Left renal pelvis (tissue), 4 donors: ENCODE measurements at regions not wholly inside any gene's neighbourhood (a gene's known extent, or its start where the extent isn't known, plus 50 kb on each side); places are given as distances from the start of the nearest gene placed in this dataset.

ENCODE experiments used
- DNase-seq, 4 donors: peaks; one replicate each; pipeline ENCODE4 v3.0.0-alpha.2; 2013; ENCODE audit warnings: low read depth in 4 of 4, low spot score in 3 of 4

DNA sequence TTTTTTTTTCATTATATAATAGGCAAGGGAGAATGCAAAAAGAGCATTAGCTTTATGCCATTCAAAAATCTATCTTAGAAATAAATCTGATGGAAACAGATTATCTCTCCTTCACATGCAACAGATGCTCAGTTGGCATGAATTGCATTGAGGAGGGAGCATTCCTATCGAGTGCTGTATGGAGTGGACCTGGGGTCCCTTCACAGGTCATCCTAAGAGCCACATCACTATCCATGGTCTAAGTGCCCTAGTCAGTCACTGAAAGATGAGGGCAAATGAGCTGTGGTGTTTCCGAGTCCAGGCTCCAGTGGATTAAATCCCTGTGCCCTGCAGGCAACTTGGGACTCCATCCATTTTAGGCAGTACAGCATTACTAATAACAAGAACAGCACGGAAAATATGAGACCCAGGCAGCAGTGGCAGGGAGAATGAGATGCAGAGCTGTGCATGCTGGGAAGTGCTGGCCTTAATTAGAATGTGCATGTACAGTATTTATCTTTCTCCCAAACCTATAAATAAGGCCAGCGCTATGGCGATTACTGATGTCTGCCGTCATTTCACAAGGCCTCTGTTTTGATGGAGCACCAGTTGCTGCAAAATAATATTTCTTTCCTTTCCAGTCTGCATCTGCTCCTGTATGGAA is 512.3 kb upstream of the PLXNA2 start:
- no peak for DNase-seq

DNA sequence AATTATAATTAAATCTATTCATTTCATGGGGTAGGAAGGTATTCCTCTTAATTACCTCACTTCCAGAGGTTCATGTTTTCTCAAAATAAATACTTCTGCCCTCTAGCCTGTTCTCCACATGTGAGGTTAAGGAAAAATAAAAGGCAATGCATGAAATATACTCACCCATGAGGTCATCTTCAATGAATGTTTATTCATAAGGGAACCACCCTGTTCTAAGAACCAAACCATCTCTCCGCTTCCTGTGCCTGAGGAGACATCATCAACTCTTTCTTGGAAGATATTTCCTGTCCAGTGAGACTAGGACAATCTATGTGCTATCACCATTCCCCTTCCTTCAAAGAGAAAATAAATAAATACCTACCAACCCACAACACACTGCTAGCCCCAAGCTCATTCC is 513.7 kb upstream of the PLXNA2 start:
- DNase-seq: no peak

DNA sequence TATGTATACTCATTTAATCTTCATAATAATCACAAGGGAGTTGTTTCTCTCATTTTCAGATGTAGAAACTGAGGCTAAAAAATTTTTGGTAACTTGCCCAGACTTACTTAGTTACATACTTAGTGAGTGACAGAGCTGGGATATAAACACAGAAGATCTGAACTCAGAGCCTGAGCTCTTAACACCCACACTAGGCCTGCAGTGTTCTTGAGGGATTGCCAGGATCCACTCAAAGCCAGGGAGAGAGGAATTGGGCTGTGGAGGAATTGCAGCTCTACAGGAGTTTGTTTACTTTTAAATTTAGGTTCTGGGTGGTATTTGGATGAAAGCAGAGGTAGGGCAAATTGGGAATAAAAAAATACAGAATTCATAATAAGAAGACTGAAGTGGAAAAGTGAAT is 515.1 kb upstream of the PLXNA2 start:
- no peak for DNase-seq

DNA sequence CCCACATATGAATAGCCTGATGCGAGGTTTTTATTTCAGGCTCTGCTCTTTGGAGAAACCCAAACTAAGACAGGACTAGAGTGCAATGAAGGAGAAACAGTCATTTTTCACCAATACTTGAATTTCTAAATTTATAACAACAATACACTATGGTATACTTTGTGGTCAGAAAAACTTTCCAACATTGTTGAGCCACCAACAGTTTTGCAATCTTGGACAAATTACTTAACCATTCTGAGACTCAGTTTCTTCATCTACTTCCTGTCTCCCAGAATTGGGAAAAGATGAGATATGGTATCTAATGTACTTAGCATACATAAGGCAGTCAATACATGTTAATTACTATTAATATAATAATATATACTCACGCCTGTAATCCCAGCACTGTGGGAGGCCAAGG is 519.8 kb upstream of the PLXNA2 start:
- no peak for DNase-seq

DNA sequence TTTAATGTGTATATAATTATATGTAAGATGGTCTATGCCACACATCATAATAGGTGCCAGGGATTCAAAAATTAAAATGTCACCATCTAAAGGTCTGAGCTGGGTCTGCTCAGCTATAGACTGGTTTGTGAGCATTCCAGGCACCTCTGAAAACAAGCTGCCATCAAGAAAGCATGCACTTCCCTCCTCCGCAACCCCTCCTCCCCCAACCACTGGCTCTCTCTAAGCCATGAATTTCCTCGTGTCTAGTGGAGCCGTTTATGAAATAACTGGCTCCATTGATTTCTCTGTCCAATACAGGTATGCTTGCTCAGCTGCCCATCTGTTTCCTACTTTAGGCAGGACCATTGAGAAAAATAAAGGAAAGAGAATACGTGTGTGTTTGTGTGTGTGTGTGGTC is 522.6 kb upstream of the PLXNA2 start:
- DNase-seq: no peak

DNA sequence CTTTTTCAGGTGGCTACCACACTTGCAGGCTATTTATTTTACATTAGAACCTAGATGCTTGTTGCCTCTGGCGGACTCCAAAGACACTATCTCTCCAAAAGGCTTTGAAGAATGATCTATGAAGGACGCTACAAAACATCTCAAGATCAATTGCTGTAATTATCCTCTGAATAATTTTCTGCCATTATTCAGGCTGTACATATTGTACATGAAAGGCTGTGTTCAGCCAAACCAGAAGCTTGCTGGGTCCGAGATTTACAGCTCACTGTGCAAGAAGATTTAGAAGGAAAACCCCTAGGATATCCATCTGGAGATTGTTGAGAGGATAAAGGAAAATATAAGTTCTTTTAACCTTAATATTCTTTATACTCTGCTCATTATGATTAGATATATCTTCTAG is 523.6 kb upstream of the PLXNA2 start:
- no peak for DNase-seq

DNA sequence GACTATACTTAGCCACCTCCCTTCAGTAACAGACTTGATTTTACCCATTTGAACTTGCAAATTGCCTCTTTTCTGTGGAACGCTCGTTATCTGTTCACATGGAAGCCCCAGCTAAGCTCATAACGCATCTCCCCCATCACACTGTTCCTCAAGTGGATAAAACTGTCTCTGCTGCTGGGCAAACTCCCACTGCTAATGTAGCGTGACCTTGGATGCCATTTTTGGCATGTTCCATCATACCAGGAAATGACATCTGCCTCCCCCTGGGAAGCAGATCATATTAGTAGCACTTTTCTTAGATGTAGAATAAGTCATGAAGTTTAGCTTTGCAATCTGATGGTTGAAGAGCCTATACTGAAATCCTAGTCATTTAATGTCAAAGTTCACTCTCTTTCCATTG is 528.7 kb upstream of the PLXNA2 start:
- no peak for DNase-seq

DNA sequence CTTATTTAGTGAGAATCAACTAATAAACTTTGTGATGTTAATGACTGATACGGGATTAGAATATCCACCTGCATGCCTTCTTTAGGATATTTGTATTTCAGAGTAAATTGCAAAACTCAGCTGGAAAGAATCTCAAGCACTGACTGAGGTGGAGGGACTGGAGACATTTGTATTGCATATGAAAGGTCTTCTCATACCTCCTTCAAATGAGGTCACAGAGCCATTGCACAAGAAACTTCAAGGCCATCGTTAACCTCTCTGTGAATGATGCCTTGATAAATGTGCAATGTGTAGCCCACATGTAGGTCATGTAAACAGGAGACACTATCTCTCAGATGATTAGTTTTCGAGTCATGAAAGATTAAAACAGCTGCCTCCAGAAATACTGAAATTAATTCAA is 531.7 kb upstream of the PLXNA2 start:
- DNase-seq: no peak

DNA sequence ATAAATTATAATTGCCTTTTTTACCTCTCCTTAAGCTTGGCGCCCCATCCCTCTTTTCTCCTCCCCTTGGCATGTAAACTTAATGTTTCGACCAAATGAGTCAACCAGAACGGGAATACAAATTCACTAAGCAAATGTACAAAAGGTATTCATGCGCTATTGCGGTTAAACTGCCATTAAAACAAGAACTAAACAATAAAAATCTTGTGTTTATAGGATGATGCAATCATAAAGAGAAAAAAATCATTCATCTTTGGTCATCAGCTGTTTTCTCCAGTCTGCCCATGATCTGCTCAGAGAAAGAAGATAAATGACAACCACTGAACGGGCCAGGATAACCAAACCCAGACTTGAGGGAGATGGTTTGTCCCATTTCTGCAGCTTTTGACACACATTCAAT is 534.2 kb upstream of the PLXNA2 start:
- DNase-seq: no peak

DNA sequence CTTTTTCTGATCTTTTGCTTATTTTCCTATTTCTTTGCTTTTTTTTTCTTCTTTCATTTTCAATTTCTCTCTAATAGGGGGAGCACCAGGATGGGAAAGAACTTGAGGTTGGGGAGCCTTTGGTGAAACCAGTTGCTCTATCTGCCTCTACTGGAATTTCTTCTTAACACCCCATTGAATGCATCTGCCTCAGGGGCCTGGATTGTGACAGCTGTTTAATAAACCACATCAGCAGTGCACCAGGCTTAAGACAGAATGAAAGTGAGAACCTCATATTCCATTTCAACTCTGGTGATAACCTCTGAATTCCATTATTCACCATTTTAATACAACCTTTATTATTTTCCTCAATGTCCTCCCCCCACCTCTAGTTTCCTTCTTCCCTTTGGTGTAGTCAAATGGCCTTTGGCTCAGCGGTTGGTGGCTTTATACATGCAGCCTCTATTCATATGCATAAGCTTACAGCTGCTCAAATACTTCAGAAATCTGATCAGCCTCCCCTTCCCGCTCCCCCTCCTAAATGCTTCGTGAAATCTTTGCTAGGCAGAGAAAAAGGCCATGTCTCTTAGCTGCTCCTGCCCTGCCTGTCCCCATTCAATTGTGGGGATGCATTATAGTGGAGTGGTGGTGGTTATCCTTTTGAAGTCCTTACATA is 537.3 kb upstream of the PLXNA2 start:
- DNase-seq: no peak

DNA sequence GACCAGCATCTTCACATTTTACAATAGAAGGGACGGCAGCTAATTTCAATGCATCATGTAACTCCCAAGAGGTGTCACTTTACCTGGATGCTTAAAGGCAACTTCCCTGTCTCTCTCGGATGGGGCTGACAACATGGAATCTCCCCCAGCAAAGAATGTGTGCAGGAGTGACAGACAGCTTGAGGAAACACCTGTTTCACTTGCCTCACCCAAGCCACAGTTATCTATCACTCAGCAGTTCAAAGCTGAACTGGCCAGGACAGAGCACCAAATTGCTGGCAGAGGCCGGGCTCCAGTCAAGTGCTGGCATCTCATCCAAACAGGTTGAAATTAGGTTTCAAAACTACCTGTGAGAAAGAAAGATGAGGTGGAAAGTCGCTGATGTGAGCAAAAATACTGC is 538.0 kb upstream of the PLXNA2 start:
- no peak for DNase-seq

DNA sequence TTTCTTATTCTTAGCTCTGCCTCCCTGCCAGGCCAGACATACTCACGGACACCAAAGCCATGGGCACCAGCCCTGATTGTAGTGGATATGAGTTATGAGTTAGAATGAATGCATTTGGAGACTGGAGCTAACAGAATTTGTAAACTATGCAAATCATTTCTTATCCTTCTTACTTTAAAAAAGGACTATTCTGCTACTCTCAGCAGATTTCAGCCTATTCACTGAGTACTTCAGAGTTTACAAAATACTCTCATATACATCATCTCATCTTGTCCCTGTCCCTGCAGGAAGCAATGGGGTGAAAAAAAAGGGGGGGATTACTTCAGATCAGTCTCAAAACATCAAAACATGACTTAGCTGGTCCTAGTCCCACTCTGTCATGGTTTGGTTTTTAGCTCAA is 541.4 kb upstream of the PLXNA2 start:
- no peak for DNase-seq

DNA sequence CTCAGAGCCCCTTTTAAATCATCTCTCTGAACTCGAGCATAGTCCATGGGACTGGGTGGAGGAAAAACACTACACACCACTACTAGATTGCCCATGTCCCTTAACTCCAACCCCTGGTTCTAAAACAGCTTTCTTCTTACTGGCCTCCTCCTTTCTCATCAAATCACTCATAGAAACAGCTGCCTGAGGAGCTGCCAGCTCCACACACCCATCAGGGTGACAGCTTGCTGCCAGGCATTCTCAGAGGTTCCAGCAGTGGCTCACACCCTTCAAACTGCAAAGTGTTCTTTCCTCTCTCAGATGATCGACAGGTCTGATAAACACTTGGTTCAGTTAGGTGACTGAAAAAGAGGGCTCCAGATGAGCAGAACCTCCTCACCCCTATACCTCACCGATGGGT is 543.0 kb upstream of the PLXNA2 start:
- no peak for DNase-seq

DNA sequence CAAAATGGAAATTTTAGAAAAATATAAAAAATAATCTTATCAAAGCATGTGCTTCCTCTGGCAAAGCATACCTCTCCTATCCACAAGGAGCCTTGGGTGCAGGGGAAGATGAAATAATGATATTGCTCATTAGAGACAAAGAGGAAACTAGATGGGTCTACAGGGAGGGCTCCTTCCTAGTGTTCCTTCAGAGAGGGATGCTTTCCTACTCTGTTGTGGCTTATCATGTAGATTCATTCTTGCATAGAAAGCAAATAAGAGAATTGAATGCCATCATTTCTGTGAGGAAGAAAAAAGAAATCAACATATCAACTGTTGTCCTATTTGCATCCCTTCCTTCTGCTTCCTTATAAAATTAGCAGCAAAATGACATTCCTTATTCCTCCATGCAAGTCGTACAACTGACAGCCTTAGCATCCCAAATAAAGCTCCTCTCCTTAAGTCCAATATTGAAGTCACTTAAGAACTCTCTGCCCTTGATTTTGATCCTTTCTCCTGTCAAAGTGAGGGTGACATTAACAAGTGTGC is 543.9 kb upstream of the PLXNA2 start:
- no peak for DNase-seq

DNA sequence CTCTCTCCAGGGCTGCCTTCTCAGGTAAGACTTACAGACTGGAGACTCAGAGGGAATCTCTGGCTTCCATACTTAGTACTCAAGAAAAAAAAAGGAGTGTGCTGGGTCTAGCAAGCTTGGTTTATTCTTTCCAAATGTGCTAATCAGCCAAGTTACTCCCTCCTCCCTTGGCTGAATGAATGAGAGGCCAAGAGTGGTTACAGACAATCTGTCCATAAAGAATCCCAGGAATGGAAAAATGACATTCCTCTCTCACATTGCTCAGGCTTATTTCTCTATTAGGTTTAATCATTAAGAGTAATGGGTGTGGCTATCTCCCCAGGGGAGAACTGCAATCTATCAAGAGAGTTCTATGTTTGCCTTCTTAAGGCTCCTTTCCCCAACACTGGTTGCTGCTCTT is 547.3 kb upstream of the PLXNA2 start:
- no peak for DNase-seq

DNA sequence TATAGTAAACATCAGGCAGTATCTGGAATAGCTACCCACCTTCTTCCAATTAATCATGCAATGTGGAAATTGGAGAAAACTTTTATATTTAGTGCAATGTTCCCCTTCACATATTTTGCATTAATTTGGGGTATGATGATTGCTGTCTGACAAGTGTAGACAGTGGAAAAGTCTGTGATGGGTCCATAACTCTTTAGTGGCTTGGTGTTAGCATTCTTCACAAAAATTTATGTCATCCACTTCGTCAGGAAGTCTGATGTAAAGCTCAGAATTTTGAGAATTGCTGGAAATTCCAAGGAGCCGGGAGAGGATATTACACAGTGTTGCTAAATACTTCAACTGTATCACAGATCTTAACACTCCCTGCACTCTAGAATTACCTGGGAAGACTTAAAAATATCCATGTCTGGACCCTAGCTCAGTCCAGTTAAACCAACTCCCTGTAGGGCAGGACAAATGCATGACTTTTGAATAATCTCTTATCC is 549.7 kb upstream of the PLXNA2 start:
- DNase-seq: no peak

DNA sequence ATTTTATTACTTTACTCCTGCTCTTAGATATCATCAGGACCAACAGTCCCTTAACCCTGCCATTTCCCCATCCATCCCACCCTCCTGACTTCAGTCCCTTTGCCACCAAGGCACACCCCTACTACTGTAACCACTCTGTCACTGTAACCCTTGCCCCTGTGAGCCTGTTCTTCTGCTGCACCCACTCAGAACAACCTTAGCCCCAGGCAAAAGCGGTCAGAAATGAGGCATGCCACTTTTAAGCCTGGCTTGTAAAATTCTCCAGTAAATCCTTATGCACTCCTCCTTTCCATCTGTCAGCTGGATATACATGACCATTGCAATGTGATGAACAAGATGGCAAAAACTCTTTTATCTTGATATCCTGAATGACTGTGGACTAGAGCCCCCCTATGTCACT is 555.0 kb upstream of the PLXNA2 start:
- no peak for DNase-seq

DNA sequence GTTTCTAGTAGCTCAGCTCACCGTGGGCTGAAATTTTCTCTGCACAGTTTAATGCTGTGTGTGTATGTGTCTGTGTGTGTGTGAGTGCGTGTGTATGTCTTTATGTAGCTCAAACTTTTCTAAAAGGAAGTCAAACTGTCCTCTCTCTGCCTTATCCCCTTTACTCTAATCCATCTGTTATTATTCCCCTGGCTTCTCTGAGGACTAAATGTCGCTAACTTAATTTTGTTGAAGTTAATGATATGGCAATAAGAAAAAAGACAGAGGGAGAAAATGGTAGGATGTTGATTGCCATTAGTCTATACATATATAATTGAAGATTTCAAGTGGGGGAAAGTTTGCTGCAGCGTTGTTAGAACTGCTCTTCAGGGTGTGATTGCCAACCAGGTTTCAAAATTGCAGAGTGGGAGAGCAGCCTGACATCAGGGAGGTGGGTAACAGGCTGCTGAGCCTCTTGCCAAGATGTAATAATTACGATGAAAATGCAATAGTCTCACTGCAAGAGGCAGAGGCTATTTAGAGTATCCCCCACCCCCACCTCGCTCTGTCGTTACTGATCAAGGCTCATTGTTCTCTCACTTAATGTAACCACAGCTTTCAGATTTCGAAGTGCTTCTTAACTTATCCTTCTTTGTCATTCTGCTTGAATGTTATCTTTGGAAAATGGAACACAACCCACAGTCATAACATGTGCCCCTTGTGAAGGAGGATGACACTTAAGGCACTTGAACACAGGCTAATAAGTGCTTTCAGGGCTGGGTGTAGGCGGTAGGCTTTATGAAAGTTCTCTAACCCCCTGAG is 559.0 kb upstream of the PLXNA2 start:
- DNase-seq: no peak

DNA sequence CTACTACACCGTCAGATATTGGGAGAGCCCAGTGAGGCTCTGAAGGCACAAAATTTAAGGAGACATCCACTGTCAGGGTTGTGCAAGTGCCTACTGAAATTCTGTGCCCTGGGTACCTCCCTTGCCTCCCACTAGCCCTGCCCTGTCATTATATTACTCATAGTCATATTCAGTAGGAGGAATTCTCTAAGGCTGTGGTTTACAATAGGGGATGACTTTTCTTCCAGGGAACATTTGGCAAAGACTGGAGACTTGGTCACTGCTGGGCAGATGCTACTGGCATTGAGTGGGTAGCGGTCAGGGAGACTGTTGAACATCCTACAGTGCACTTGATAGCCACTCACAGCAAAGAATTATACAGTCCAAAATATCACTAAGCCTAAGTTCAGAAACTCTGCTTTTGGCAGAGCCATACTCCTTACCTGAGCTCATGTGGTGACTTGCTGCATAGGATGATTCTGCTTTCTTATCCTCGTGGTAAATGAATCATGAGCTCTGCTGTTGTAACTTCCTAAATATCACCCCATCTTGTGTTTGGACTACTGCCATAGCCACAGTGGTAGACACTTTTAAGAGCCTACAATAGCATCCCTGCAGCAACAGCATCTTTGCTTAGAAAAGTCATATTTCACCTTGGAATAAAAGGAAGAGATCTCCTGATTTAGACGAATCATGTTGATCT is 563.4 kb upstream of the PLXNA2 start:
- DNase-seq: no peak

DNA sequence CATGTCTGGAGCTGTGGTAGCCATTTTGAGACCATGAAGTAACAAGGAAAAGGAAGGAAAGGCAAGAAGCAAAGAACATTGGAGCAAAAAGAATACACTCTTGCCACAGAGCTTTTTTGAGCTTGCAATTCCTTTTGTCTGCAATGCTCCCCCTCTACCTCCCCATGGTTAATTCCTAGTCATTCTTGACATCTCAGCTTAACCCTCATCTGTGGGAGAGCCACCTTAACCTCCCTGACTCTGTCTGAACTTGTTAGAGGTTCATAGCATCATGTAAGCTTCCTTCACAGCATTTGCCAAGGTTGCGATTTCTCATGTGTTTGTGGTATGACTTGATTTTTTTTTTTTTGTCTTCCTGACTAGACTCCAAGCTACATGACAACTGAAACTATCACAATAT is 564.1 kb upstream of the PLXNA2 start:
- DNase-seq: no peak

DNA sequence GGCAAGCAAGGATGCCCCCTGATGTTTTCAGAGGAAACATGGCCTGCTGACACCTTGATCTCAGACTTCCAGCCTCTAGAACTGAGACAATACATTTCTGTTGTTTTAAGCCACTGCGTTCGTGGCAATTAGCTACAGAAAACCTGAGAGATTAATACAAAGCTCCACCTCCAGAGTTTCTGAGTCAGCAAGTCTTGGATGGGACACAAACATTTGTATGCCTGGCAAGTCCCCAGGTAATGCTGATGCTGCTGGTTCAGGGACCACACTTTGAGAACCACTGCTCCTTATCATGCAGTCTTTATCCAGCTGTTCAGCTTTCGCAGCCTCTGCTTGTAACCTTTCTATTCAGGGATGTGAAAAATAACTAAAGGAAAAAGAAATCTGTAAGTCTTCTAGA is 565.7 kb upstream of the PLXNA2 start:
- no peak for DNase-seq
